MM.1S (cell line): ENCODE measurements at regions not wholly inside any gene's neighbourhood (a gene's known extent, or its start where the extent isn't known, plus 50 kb on each side); places are given as distances from the start of the nearest gene placed in this dataset.

Experiments used
- DNase-seq: peaks from one replicate; pipeline ENCODE4 v3.0.0-alpha.2; 2015
- H2AFZ ChIP-seq: fragments of 300-600 bp; sonication (generic); 2 replicates; pipeline ENCODE4 v1.6.0; 2016; ENCODE audit warnings: antibody characterized with exemption, low read length
- H3F3A ChIP-seq: fragments of 300-600 bp; sonication (generic); 2 replicates; pipeline ENCODE4 v1.6.1; 2016; ENCODE audit warnings: mild to moderate bottlenecking, antibody characterized with exemption, low read length, moderate library complexity, mixed read lengths; ENCODE audit not compliant: insufficient read depth
- H3K27ac ChIP-seq: fragments of 300-600 bp; sonication (generic); 2 replicates; pipeline ENCODE4 v1.5.1; 2016; ENCODE audit warnings: mild to moderate bottlenecking, low read length
- H3K27me3 ChIP-seq: fragments of 300-600 bp; sonication (generic); replicated peaks from 2 replicates; pipeline ENCODE4 v1.6.0; 2016; ENCODE audit warnings: low read length; ENCODE audit not compliant: insufficient read depth
- H3K36me3 ChIP-seq: fragments of 300-600 bp; sonication (generic); replicated peaks from 2 replicates; pipeline ENCODE4 v1.6.1; 2016; ENCODE audit warnings: mild to moderate bottlenecking, low read length, mixed read lengths; ENCODE audit not compliant: insufficient read depth
- H3K4me1 ChIP-seq: fragments of 300-600 bp; sonication (generic); 2 replicates; pipeline ENCODE4 v1.6.1; 2016; ENCODE audit warnings: low read length, mixed read lengths
- H3K4me2 ChIP-seq: fragments of 300-600 bp; sonication (generic); 2 replicates; pipeline ENCODE4 v1.6.0; 2016; ENCODE audit warnings: low read depth, low read length
- H3K4me3 ChIP-seq: fragments of 300-600 bp; sonication (generic); 2 replicates; pipeline ENCODE4 v1.5.1; 2016; ENCODE audit warnings: low read length, mixed read lengths
- H3K79me2 ChIP-seq: fragments of 300-600 bp; sonication (generic); 2 replicates; pipeline ENCODE4 v1.6.1; 2016; ENCODE audit warnings: mixed run types, low read length, mixed read lengths
- H3K9ac ChIP-seq: fragments of 300-600 bp; sonication (generic); 2 replicates; pipeline ENCODE4 v1.6.1; 2016; ENCODE audit warnings: low read length, mixed read lengths
- H3K9me2 ChIP-seq: fragments of 300-600 bp; sonication (generic); replicated peaks from 2 replicates; pipeline ENCODE4 v1.6.1; 2016; ENCODE audit warnings: mild to moderate bottlenecking, low read length, mixed read lengths; ENCODE audit not compliant: insufficient read depth
- H3K9me3 ChIP-seq: fragments of 300-600 bp; sonication (generic); replicated peaks from 2 replicates; pipeline ENCODE4 v1.6.1; 2016; ENCODE audit warnings: mild to moderate bottlenecking, low read length, mixed read lengths; ENCODE audit not compliant: insufficient read depth
- H4K20me1 ChIP-seq: fragments of 300-600 bp; sonication (generic); 2 replicates; pipeline ENCODE4 v1.6.1; 2016; ENCODE audit warnings: mild to moderate bottlenecking, low read length, moderate library complexity, mixed read lengths; ENCODE audit not compliant: insufficient read depth
- CTCF ChIP-seq: fragments of 300-600 bp; sonication (generic); IDR thresholded peaks from 2 replicates; pipeline ENCODE4 v1.5.1; 2016; ENCODE audit warnings: antibody characterized with exemption, low read length, mixed read lengths
- EZH2 ChIP-seq: fragments of 300-600 bp; sonication (generic); optimal IDR thresholded peaks from 2 replicates; pipeline ENCODE3; 2017; ENCODE audit warnings: low read depth, mild to moderate bottlenecking, antibody characterized with exemption, low read length, mixed read lengths
- EZH2phosphoT487 ChIP-seq: fragments of 300-600 bp; sonication (generic); IDR thresholded peaks from 2 replicates; pipeline ENCODE4 v1.6.1; 2018; ENCODE audit warnings: antibody characterized with exemption, low read length

- no peak for TF ChIP-seq CTCF
- no peak overlapping the region for H2AFZ ChIP-seq
- no peak for DNase-seq
Observed at GRCh38 chr15:61681038-61681418, 379.2 kb downstream of the VPS13C start.

GRCh38 chr15:61680260-61681037 lies 379.8 kb downstream of the VPS13C start:
- Histone ChIP-seq H4K20me1 (no peaks in the 10 kb centered on the region), H3K4me2 (no peak overlapping the region), H3K9me3 (no peaks in the 10 kb centered on the region), H3K79me2 (no peaks in the 10 kb centered on the region), H2AFZ (no peak overlapping the region), H3K4me3 (no peak overlapping the region), H3K4me1 (no peaks in the 10 kb centered on the region), H3K27ac (no peak overlapping the region), H3F3A (no peaks in the 10 kb centered on the region), H3K9me2 (no peaks in the 10 kb centered on the region), H3K36me3 (no peaks in the 10 kb centered on the region), H3K27me3 (no peaks in the 10 kb centered on the region), H3K9ac (no peak overlapping the region)
- TF ChIP-seq CTCF (no peak), EZH2phosphoT487 (no peak), EZH2 (no peak)
- no peak for DNase-seq

More at GRCh38 chr15:61681038-61681418, 379.2 kb downstream of the VPS13C start:
- no peak overlapping the region for H3K9ac ChIP-seq
- no peaks in the 10 kb centered on the region for H3K9me3 ChIP-seq
- no peaks in the 10 kb centered on the region for H3K4me1 ChIP-seq
- H3F3A ChIP-seq: no peaks in the 10 kb centered on the region
- H3K9me2 ChIP-seq: no peaks in the 10 kb centered on the region
- H3K27me3 ChIP-seq: no peaks in the 10 kb centered on the region
- no peaks in the 10 kb centered on the region for H4K20me1 ChIP-seq
- no peak overlapping the region for H3K4me2 ChIP-seq
- H3K27ac ChIP-seq: no peak overlapping the region
- no peak overlapping the region for H3K4me3 ChIP-seq
- H3K79me2 ChIP-seq: no peaks in the 10 kb centered on the region
- H3K36me3 ChIP-seq: no peaks in the 10 kb centered on the region

GRCh38 chr15:61671736-61672135 lies 388.5 kb downstream of the VPS13C start:
- H3K9me2 ChIP-seq: no peaks in the 10 kb centered on the region
- no peak for DNase-seq
- H2AFZ ChIP-seq: no peak overlapping the region
- H3K36me3 ChIP-seq: no peaks in the 10 kb centered on the region
- no peaks in the 10 kb centered on the region for H3K79me2 ChIP-seq
- no peaks in the 10 kb centered on the region for H3F3A ChIP-seq
- TF ChIP-seq CTCF: no peak
- no peak for TF ChIP-seq EZH2phosphoT487
- no peak for TF ChIP-seq EZH2
- H3K9me3 ChIP-seq: no peaks in the 10 kb centered on the region
- no peaks in the 10 kb centered on the region for H3K27me3 ChIP-seq
- no peaks in the 10 kb centered on the region for H4K20me1 ChIP-seq
- no peak overlapping the region for H3K4me2 ChIP-seq
- H3K4me3 ChIP-seq: no peak overlapping the region
- no peaks in the 10 kb centered on the region for H3K4me1 ChIP-seq
- H3K27ac ChIP-seq: no peak overlapping the region
- H3K9ac ChIP-seq: no peak overlapping the region
